Activated CD4-positive, alpha-beta T cell treated with anti-CD3 and anti-CD28 coated beads, Interleukin-2, amount 50 U/mL, for 48 hours (primary cell): ENCODE measurements at regions not wholly inside any gene's neighbourhood (a gene's known extent, or its start where the extent isn't known, plus 50 kb on each side); places are given as distances from the start of the nearest gene placed in this dataset.
"Not testable (repeated sequence)": the region's sequence is repeated elsewhere in the genome, so short reads cannot be mapped to it uniquely, and the experiment has no call there.

Experiments used
- DNase-seq, 2 experiments: peaks; one replicate each; pipeline ENCODE4 v3.0.0-alpha.2; 2020

DNA sequence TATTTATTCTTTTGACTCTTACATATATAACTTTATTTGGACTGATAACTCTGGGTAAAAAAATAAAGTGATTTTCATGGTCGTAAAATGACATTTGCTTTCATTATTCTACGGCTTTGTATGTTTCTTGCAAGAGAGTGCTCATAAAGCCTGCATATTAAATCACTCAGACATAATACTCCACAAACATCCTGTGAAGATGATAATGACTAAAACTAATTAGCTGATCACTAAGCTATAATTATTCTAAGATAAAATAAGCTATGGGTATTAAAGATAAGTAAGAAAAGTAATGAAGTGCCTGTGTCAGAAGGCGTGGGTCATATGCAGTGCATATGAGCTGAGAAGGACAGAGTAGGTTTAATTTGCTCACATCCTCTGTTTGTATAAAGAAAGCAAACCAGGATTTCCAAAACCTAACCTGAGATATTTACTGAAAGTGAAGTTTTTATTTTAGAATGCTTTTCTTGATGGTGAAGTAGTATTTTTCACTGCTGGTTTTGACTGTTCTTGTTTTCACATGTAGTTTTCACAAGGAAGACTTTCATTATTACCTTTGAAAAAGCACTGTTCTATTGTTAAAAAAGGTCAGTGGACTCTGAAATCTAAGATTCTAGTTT, 278.8 kb downstream of the AMY1C start:
- no peak for DNase-seq

DNA sequence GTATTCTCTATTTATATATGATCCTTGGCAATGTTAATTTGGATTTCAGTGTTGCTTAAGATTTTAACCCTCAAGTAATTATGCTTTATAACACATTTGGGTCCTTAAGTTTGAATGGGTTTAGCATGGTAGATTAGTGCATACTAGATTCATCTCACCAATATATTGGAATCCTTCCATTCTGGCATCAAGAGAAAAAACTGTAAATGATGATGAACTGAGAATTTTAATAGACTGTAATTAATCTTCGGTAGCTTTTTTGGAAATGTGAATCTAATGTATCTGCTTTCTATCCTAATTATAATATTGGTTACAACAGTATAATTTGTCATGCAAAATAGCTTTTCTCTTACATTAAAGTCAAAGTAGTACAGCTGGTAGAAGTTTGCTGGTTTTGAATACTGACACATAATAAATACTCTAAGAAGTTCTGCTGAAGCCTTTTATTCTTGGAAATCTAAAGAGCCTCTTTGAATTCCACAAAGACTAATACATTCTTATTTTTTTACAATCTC, 279.8 kb downstream of the AMY1C start:
- DNase-seq = no peak

DNA sequence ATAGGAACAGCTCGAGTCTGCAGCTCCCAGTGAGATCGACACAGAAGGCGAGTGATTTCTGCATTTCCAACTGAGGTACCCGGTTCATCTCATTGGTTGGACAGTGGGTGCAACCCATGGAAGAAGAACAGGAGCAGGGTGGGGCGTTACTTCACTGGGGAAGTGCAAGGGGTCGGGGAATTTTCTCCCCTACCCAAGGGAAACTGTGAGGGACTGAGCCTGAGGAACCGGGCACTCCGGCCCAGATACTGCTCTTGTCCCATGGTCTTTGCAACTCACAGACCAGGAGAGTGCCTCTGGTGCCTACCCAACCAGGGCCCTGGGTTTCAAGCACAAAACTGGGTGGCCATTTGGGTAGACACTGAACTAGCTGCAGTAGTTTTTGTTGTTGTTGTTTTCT, 307.1 kb downstream of the AMY1C start:
- DNase-seq = no peak

DNA sequence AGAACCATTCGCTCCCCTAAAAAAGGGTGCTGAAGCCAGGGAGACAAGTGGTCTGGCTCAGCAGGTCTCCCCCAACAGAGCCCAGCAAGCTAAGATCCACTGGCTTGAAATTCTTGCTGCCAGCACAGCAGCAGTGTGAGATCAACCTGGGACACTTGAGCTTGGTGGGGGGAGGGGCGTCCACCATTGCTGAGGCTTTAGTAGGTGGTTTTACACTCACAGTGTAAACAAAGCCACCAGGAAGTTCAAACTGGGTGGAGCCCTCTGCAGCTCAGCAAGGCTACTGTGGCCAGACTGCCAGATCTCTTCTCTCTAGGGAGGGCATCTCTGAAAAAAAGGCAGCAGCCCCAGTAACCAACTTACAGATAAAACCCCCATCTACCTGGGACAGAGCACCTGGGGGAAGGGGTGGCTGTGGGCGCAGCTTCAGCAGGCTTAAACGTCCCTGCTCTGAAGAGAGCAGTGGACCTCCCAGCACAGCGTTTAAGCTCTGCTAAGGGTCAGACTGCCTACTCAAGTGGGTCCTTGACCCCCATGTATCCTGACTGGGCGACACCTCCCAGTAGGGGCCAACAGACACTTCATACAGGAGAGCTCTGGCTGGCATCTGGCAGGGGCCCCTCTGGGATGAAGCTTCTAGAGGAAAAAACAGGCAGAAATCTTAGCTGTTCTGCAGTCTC, 307.7 kb downstream of the AMY1C start:
- DNase-seq = not testable (repeated sequence)

DNA sequence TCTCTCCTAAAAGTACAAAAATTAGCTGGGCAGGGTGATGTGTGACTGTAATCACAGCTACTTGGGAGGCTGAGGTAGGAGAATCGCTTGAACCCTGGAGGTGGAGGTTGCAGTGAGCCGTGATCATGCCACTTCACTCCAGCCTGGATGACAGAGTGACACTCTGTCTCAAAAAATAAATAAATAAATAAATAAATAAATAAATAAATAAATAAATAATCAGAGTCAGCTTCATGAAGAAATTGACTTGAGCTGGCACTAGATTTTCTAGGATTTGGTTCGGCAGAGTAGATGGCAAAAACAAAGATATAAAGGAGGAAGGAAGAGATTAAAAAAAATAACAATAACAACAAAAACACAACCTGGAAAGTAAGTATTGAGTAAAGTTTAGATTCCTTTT, 311.9 kb downstream of the AMY1C start:
- not testable (repeated sequence) for DNase-seq

DNA sequence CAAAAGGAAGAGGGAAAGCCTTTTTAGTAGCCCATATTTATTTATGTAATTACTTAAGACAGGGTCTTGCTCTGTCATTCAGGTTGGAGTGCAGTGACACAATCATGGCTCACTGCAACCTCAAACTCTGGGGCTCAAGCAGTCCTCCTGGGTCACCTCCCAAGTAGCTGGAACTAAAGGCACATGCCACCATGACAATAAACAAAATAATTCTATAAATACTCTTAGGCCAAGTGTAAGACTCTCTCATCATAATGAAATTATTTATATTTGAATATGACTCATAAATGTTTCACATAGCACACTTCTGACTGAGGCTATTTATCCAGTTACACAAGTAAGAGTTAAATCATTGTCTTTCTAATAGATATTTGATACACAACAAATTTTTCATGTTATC, 314.7 kb downstream of the AMY1C start:
- no peak for DNase-seq

DNA sequence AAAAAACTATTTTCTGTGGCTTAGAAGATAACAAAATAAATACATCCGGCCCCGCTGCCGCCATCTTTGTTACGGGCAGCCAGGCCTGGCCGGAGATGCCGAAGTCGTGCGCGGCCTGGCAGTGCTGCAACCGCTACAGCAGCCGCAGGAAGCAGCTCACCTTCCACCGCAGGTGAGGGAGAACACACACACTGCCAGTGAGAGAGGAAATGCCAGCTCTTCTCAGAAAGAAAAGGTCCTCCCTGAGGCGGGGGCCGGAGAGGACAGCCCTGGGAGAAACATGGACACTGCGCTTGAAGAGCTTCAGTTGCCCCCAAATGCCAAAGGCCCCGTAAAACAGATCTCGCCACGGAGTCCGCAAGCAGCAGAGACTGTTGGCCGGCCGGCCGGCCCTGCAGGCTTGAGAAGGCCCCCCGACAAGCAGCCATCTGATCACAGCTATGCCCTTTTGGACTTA, 323.2 kb downstream of the AMY1C start:
- no peak for DNase-seq

DNA sequence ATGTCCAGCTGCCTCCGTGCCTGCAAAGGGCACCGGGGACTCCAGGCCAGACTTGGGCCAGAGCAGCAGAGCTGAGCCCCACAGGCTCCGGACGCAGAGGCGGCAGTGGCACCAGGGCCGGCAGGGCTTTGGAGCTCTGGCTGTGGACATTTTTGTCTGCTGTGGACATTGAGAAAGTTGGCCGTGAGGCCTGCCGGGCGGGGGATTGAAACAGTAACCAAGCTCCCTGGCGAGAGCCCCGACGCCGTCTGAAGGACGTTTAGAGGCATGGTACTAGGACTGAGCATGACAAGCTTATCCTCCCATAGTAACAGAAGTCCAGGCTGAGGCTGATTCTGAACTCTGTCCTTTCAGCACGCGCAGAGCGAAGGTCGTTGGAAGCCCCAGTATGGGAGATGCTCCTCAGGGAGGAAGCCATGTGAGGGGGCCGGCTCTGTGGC, 323.8 kb downstream of the AMY1C start:
- DNase-seq = no peak

DNA sequence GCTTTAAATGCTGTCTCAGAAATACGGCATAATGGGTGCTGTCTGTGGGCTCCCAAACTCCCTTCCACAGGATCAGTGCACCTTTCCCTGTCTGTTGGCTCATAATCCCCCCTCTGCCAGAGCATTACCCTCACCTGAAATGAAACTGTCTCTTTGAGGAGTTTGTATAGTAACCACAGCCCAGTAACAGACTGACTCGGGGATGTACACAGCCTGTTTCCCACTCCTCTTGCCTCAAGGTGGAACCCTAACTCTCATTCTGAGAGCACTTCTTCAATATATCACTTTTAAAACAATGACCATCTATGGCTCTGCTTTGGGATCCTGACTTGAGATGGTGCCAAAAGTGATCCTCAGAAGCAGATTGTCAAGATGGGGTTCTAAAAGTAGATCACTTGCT, 332.5 kb downstream of the AMY1C start:
- no peak for DNase-seq

DNA sequence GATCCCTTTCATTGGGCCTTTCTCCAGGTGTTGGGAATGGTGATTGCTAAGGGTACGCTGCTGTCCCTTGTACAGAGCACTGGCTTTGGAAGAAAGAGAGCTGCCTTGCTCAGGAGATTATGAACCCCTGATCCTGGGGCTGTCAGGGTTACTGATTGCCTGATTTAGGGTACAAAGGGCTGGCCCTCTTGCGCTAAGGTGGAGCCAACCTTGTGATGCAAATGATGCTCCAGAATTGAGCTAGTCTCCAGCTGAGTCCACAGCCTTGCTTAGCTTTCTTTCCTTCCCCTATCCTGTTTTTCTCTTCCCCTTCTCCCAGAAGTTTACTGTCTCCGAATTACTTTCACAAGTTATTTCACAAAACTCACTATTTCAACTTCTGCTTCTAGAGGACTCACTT, 334.7 kb downstream of the AMY1C start:
- DNase-seq = no peak

DNA sequence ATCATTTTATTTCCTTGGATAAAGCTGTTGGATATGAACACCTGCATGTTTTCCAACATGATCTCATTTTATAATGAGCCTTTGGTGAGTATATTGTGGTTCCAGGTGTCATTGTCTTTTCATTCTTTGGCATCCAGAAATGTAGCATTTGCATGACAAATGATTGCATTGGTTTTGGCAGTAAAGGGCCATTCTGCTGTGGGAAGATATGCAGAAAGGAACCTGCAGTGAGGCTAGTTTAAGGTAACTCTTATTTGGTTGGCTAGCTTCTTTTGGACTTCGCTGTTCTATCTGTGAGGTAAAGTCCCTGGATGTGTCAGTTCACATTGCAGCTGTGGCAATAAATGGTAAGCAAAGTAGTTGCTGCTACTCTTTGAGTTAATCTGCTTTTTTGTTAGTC, 343.0 kb downstream of the AMY1C start:
- DNase-seq = no peak

DNA sequence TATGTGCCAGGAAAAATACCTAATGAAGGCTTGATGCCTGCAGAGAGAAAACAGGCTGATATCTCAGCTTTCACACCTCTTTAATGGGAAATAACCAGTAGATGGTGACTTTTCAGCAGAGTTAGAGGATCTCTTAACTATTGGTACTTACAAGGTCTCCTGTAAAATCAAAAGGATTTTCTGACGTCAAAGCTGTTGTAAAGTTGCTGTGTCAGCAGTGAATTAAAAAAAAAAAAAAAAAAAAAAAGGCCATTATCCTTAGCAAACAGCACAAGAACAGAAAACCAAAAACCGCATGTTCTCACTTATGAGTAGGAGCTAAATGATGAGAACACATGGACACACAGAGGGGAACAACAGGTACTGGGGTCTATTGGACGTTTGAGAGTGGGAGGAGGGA, 349.1 kb downstream of the AMY1C start:
- DNase-seq = no peak

DNA sequence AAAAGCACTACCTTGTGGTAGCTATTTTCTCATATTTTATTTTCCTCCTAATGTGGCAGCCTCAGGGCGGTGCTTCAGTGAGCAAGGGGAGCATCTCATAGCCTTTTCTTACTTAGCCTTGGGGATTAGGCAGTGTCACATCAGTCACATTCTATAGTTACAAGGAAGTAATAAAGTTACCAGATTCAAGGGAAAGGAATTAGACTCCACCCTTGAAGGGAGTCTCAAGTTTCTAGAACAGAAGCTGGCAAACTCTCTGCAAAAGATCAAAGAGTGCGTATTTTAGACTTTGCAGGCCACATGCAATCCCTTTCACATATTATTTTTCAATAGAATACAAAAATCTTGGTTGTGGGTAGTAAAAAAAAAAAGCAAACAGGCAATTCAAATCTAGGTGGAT, 350.4 kb downstream of the AMY1C start:
- DNase-seq = no peak

DNA sequence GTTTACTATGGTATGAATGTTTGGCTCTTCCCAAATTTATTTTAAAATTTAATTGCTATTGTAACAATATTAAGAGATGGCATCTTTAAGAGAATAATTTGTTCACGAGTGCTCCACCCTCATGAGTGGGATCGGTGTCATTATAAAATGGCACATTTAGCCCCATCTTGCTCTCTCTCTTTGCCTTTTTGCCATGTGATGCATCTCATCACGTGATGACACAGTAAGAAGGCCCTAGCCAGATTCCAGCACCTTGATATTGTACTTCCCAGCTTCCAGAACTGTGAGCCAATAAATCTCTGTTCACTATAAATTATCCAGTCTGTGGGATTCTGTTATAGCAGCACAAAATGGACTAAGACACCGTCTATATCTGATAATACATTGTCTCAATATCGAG, 355.8 kb downstream of the AMY1C start:
- DNase-seq = no peak

DNA sequence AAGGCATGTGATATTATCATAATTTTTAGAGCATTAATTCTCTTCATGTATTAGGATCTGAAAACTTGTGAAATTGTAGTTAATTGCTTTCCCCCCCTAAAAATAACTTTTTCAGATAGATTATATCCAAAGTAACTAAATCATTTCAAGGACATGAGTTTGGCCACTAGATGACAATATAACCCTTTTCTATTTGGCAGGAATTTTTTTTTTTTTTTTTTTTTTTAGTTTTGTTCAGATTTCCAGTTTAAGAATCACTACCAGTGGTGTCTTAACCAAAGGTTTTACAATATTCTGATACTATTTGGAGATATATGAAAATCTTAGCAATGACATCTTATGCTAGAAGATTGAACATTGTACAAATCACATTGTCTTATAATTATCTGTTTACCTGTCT, 370.8 kb downstream of the AMY1C start:
- no peak for DNase-seq

DNA sequence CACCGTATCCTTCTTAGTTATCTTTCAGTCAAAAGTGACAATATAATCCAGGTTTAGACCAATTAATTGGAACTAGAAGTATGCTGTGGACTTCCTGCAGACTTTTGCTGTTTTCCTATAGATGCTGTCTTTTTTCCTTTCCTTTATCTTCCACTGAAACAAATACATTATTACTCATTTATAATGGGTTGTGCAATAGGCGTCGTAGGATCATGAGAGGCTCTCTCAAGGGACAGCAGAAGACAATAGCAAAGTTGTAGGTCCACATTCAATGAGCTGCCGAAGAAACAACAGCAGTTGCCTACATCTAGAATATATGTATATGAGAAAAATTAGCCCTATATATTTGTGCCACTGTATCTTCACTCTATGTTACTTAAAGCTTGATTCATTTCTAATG, 371.6 kb downstream of the AMY1C start:
- no peak for DNase-seq

DNA sequence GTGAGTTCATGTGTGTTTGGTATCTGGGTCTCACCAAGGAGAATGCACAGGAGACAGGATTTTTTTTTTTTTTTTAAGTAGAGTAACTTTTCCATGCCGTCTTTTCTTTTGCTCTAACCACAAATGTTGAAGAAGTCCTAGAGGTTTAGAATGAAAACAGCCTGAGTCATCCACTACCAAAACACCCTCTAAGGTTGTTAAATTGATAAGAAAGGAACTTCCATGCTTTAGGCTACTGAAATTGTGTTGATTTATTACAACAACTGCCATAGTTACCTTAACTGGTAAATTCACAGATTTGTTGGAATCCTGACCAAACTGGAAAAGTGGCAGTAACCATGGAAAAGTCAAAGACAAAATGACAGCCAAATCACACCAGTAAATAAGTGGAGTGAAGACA, 375.6 kb downstream of the AMY1C start:
- no peak for DNase-seq

DNA sequence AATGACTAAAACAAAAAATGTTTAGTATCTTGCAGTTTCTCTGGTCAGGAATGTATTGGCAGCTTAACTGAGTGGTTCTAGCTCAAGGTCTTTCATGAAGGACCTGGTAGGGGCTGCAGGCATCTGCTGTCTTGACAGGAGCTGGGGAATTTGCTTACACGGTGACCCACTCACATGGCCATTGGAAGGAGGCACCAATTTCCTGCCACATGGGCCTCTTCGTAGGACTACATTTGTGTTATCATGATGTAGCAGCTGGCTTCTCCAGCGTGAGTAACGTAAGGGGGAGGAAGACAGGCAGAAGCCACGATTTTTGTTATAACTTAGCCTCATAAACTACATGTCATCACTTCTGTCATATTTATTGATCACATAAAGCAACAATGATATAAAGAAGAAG, 376.3 kb downstream of the AMY1C start:
- DNase-seq = no peak

DNA sequence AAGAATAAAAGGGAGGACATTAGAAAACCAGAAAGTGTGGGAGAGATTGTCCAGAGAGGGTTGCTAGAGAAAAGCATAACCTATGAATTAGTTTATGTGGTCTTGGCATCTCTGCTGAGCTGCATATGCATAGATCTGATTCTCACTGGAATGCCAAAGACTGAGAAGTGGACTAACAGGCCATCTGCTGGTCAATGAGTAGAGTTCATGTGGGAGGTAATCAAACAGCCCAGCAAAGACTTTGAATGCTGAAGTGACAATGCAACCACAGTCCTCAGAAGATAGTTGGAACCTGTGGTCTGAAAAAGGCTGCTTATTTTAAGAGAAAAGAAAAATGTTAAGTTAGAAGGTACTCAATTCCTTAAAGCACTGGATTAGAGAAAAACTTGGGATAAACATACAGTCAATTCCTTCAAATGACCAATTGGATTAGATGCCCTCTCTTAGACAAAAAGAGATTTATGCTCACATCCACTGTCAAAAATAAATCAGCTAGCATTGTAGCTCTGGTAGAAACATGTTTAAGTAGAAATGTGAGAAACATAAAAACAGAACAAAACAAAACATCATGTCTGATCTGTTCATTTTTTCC, 382.8 kb downstream of the AMY1C start:
- no peak for DNase-seq

DNA sequence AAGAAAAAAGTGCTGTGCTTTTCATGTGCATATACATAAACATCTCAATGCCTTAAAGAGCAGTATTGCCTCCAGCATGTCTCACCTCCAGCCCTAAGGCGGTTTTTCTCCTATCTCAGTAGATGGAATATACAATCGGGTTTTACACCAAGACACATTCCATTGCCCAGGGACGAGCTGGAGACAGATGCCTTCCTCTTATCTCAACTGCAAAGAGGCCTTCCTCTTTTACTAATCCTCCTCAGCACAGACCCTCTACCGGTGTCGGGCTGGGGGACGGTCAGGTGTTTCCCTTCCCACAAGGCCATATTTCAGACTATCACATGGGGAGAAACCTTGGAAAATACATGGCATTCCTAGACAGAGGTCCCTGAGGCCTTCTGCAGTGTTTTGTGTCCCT, 385.3 kb downstream of the AMY1C start:
- not testable (repeated sequence) for DNase-seq

DNA sequence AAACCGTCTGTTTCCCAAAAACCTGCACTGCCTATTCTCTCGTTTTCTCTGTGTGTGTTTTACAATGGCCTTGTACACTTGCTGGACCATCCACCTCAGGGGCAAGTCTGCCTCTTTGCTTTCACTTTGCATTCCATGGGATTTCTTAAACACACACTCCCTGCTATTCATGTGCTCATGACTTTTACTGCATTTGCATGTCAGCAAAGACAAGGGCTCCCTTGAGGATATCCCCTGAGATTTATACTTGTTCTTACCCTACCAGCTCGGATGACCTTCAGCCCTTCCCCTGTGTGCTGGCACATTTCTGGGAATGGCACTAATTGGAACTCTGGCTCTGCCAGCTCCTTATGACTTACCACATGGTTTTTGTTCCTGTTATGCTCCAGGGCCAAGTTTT, 386.9 kb downstream of the AMY1C start:
- no peak for DNase-seq

DNA sequence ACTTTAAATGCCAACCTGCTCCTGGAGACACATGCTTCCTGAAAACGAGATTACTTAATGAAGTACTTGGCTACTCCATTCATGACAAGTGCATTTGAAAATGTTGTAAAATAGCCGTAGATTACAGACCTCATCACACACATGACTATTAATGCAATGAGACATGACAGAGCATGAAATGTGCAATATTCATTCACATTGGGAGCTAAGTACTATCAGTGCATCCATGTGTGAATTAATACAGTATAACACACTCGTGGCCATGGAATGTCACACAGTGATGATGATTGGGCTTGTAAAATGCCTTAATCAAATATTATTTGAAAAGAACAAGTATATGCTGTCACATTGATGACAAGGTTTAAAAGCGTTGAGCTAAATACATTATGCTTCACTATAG, 407.0 kb downstream of the AMY1C start:
- DNase-seq = no peak

DNA sequence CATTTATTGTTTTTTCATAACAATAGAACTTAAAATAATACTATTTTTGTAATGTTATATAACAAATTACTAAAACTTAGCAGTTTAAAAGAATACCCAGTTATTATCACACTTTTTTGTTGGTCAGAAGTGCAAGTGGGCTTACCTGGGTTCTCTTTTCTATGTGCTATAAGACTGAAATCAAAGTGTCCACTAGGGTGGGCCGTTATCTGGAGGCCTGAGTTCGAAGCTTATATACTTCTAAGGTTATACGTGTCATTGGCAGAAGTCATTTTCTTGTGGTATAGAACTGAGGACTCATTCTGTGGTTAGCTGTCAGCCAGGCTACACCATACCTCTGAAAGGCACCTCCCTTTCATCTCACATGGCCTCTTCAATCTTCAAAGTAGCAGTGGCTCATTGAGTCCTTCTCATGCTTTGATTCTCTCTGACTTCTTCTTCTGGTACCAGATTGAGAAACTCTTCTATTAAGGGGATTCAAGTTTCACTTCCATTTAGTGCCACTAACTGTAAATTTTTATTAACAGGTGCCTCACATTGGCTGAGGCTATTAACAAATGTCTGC, 414.3 kb downstream of the AMY1C start:
- no peak for DNase-seq

DNA sequence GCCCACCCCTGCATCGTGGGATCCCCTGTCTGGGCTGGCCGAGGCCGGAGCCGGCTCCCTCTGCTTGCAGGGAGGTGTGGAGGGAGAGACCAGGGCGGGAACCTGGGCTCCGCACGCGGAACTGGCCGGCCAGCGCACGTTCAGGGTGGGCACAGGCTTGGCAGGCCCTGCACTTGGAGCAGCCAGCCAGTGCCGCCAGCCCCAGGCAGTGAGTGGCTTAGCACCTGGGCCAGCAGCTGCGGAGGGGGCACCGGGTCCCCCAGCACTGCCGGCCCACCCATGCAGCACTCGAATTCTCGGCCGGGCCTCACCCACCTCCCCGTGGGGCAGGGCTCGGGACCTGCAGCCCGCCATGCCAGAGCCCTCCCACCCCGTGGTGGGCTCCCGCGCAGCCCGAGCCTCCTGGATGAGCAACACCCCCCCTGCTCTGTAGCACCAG, 422.6 kb downstream of the AMY1C start:
- DNase-seq = no peak
